GM12878 (cell line): ENCODE measurements at regions not wholly inside any gene's neighbourhood (a gene's known extent, or its start where the extent isn't known, plus 50 kb on each side); places are given as distances from the start of the nearest gene placed in this dataset.

Experiments used
- ATAC-seq: fragments of 200-7000 bp; cut with Tn5 transposase; 3 replicates; pipeline ENCODE4 v1.9.1; 2020; ENCODE audit warnings: mild to moderate bottlenecking, moderate library complexity
- BruUV-seq: library from RNA; stranded (reverse); fragments of 400-500 nt; replicated peaks from 2 replicates; lab custom pipeline; 2021; lab: Mats Ljungman, UMichigan
- CTCF ChIA-PET: fragments of 300-600 bp; sonication (Branson Sonifier 250); formaldehyde crosslinking; extraction: SDS; loops from one replicate; lab custom pipeline; 2021; ENCODE audit warnings: inconsistent platforms; lab: Yijun Ruan, JAX
- POLR2A ChIA-PET: fragments of 350-600 bp; formaldehyde crosslinking; extraction: SDS; loops from one replicate; lab custom pipeline; 2021; ENCODE audit warnings: inconsistent platforms; lab: Charles Lee
- RAD21 ChIA-PET: fragments of 300-600 bp; sonication (Branson Sonifier 250); formaldehyde crosslinking; loops from one replicate; lab custom pipeline; 2023; ENCODE audit warnings: antibody characterized with exemption; ENCODE audit not compliant: unreplicated experiment; lab: Charles Lee
- SMC1A ChIA-PET: fragments of 300-600 bp; sonication (Branson Sonifier 250); formaldehyde crosslinking; loops from one replicate; lab custom pipeline; 2023; ENCODE audit not compliant: unreplicated experiment, uncharacterized antibody; lab: Charles Lee
- DNase-seq: peaks from one replicate; pipeline ENCODE4 v3.0.0-alpha.2; 2011; ENCODE audit warnings: low read depth, low spot score
- FAIRE-seq: peaks from 3 replicates; lab custom pipeline; 2011; peaks lifted over from hg19 to GRCh38; lab: Jason Lieb, UNC
- H2AFZ ChIP-seq: 2 replicates; pipeline ENCODE4 v1.6.0; 2011; ENCODE audit warnings: low read depth, low read length, control low read depth; ENCODE audit not compliant: control insufficient read depth
- H3K27ac ChIP-seq: 2 replicates; pipeline ENCODE4 v1.5.1; 2011; ENCODE audit warnings: control low read depth; ENCODE audit not compliant: control insufficient read depth, insufficient read depth
- H3K27me3 ChIP-seq, 2 experiments: replicated peaks in 1 of 2; 2 replicates each; pipeline versions ENCODE4 v1.6.0 to v1.6.1; 2011; ENCODE audit warnings: low read length in 1 of 2; ENCODE audit not compliant: control insufficient read depth in 2 of 2, insufficient read depth in 2 of 2
- H3K36me3 ChIP-seq, 2 experiments: 2 replicates each; pipeline ENCODE4 v1.5.1; 2011; ENCODE audit warnings: low read length in 1 of 2; ENCODE audit not compliant: control insufficient read depth in 2 of 2, insufficient read depth in 2 of 2
- H3K4me1 ChIP-seq: 2 replicates; pipeline ENCODE4 v1.6.1; 2011; ENCODE audit warnings: mild to moderate bottlenecking, low read length, moderate library complexity, mixed read lengths; ENCODE audit not compliant: control insufficient read depth, insufficient read depth
- H3K4me2 ChIP-seq: 2 replicates; pipeline ENCODE4 v1.6.0; 2011; ENCODE audit warnings: control low read depth; ENCODE audit not compliant: control insufficient read depth, insufficient read depth
- H3K4me3 ChIP-seq: fragments of 200-600 bp; sonication (generic); 2 replicates; pipeline ENCODE4 v1.5.1; 2016
- H3K79me2 ChIP-seq: 2 replicates; pipeline ENCODE4 v1.6.0; 2011; ENCODE audit warnings: low read length; ENCODE audit not compliant: control insufficient read depth, insufficient read depth
- H3K9ac ChIP-seq: 2 replicates; pipeline ENCODE4 v1.8.0; 2011; ENCODE audit warnings: low read length, control low read depth, mixed read lengths; ENCODE audit not compliant: control insufficient read depth, insufficient read depth
- H3K9me3 ChIP-seq: replicated peaks from 3 replicates; pipeline ENCODE4 v1.5.1; 2011; ENCODE audit warnings: mild to moderate bottlenecking, low read length; ENCODE audit not compliant: control insufficient read depth, insufficient read depth
- H4K20me1 ChIP-seq: 2 replicates; pipeline ENCODE4 v1.6.0; 2011; ENCODE audit not compliant: control insufficient read depth, insufficient read depth
- KAT2A ChIP-seq: conservative IDR thresholded peaks from 2 replicates; pipeline ENCODE4 v1.6.1; 2011; ENCODE audit warnings: low read depth, low read length; ENCODE audit not compliant: control insufficient read depth
- NFYA ChIP-seq: IDR thresholded peaks from 2 replicates; pipeline ENCODE4 v1.6.1; 2011; ENCODE audit warnings: low read depth, mild to moderate bottlenecking, low read length, improper control_type of control experiment, borderline replicate concordance
- NR2F1 ChIP-seq: fragments of 450-650 bp; conservative IDR thresholded peaks from 2 replicates; pipeline ENCODE4 v1.6.1; 2017; ENCODE audit warnings: mild to moderate bottlenecking
- PAX8 ChIP-seq: fragments of 450-650 bp; IDR thresholded peaks from 2 replicates; pipeline ENCODE4 v1.6.1; 2017; ENCODE audit warnings: mild to moderate bottlenecking, moderate library complexity
- YY1 ChIP-seq: IDR thresholded peaks from 2 replicates; pipeline ENCODE4 v1.6.1; 2011; ENCODE audit warnings: low read depth, mild to moderate bottlenecking, low read length
- ZNF207 ChIP-seq: fragments of 450-650 bp; IDR thresholded peaks from 2 replicates; pipeline ENCODE4 v1.6.1; 2014; ENCODE audit warnings: antibody characterized with exemption, mild to moderate bottlenecking, borderline replicate concordance
- ZNF217 ChIP-seq: fragments of 450-650 bp; IDR thresholded peaks from 2 replicates; pipeline ENCODE4 v1.6.1; 2017; ENCODE audit warnings: antibody characterized with exemption, mild to moderate bottlenecking
- ZNF274 ChIP-seq: IDR thresholded peaks from one replicate; pipeline ENCODE4 v1.8.0; 2011; ENCODE audit not compliant: insufficient read length, insufficient read depth
- ZNF384 ChIP-seq: IDR thresholded peaks from 2 replicates; pipeline ENCODE4 v1.6.1; 2012; ENCODE audit warnings: low read depth, mild to moderate bottlenecking, low read length, improper control_type of control experiment, borderline replicate concordance
- WGBS: methylation state at CpG from one replicate; pipeline ENCODE4 v1.1.6; 2016; ENCODE audit warnings: low lambda C conversion rate; ENCODE audit not compliant: insufficient replicate concordance, insufficient coverage; ENCODE audit errors: missing lambda C conversion rate; 5-methylcytosine and 5-hydroxymethylcytosine counted together
- in situ Hi-C: fragments of 300-500 bp; cut with MboI; formaldehyde crosslinking; loops from 9 replicates; pipeline ENCODE4 v1.14.3; 2018; ENCODE audit warnings: mixed read lengths
- intact Hi-C: fragments of 100-400 bp; cut with micrococcal nuclease; formaldehyde crosslinking; loops from one replicate; pipeline ENCODE4 v1.14.2; 2022; ENCODE audit not compliant: unreplicated experiment
- TF ChIP-seq, protein P1 (sequence below): fragments of 450-650 bp; IDR thresholded peaks from 2 replicates; pipeline ENCODE4 v1.6.1; 2016; ENCODE audit warnings: mild to moderate bottlenecking
- TF ChIP-seq, protein P2 (sequence below): fragments of 450-650 bp; formaldehyde crosslinking; IDR thresholded peaks from 2 replicates; pipeline ENCODE4 v1.5.0; 2022; ENCODE audit warnings: mild to moderate bottlenecking, missing genetic modification characterization

DNA sequence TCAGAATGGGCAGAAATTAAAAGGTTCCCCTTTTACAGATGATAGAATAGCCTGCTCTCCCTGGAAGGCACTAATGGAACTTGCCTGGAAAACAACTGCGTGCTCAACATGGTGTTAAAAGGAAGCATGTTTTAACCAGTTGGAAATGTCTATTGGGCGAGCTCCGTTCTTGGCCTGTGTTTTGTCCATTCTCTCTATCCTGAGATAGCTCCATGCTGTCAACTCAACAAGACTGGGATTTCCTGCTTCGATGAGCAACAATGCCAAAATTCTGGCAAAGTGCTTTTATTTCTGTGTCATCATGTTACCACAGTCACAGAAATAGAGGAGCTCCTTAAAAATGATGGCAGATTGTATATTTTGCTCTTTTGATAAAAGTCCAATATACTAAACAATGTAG, 198.3 kb downstream of the PLK2 start:
- Histone ChIP-seq H3K9me3 (no peaks in the 10 kb centered on the region), H4K20me1 (no peaks in the 10 kb centered on the region), H3K9ac (no peak overlapping the region), H2AFZ (no peak overlapping the region), H3K27me3 (no peaks in the 10 kb centered on the region), H3K4me1 (no peaks in the 10 kb centered on the region), H3K27ac (no peak overlapping the region), H3K79me2 (no peaks in the 10 kb centered on the region), H3K36me3 (no peaks in the 10 kb centered on the region), H3K4me3 (no peak overlapping the region), H3K4me2 (no peak overlapping the region)
- intact Hi-C loops (no loop called here), in situ Hi-C loops (no loop called here)
- no peak for TF ChIP-seq PAX8
- TF ChIP-seq ZNF207, result no peak
- TF ChIP-seq ZNF274, result no peak
- DNase-seq (no peak), FAIRE-seq (no peak), ATAC-seq (no peak)
- WGBS, result 7% methylated on average over 4 of the region's 4 CpGs
- SMC1A ChIA-PET, result no interaction called here
- CTCF ChIA-PET, result no interaction called here
- no TSS peak for BruUV-seq
- POLR2A ChIA-PET, result no interaction called here
- RAD21 ChIA-PET, result no interaction called here

DNA sequence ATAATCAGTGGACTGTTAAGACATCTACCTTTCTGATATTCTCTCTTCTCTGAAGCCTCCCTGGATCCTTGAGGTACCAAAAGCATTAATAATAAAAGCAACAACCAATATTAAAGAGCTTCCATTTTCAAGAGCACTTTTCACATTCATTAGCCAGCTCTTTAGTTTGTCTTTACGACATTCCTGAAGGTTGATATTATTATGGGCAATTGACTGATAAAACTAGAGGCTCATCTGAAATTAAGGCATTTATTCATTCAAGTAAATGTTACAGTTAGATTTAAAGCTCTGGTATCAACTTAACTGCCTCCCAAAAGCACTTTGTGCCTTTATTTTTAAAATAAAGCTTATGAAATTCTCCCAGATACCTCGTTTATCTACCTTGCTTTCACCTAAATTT, 199.6 kb downstream of the PLK2 start:
- BruUV-seq, result no TSS peak
- SMC1A ChIA-PET, result interaction anchor here (0.6 kb wide), 1 partner anchor 141 kb away, joined by 3 read pairs; no protein-coding TSS in a partner anchor
- TF ChIP-seq YY1 (no peak), NFYA (no peak), NR2F1 (no peak), KAT2A (no peak), ZNF217 (no peak), ZNF384 (no peak)
- TF ChIP-seq, protein P1, sequence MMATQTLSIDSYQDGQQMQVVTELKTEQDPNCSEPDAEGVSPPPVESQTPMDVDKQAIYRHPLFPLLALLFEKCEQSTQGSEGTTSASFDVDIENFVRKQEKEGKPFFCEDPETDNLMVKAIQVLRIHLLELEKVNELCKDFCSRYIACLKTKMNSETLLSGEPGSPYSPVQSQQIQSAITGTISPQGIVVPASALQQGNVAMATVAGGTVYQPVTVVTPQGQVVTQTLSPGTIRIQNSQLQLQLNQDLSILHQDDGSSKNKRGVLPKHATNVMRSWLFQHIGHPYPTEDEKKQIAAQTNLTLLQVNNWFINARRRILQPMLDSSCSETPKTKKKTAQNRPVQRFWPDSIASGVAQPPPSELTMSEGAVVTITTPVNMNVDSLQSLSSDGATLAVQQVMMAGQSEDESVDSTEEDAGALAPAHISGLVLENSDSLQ, result no peak
- TF ChIP-seq, protein P2, sequence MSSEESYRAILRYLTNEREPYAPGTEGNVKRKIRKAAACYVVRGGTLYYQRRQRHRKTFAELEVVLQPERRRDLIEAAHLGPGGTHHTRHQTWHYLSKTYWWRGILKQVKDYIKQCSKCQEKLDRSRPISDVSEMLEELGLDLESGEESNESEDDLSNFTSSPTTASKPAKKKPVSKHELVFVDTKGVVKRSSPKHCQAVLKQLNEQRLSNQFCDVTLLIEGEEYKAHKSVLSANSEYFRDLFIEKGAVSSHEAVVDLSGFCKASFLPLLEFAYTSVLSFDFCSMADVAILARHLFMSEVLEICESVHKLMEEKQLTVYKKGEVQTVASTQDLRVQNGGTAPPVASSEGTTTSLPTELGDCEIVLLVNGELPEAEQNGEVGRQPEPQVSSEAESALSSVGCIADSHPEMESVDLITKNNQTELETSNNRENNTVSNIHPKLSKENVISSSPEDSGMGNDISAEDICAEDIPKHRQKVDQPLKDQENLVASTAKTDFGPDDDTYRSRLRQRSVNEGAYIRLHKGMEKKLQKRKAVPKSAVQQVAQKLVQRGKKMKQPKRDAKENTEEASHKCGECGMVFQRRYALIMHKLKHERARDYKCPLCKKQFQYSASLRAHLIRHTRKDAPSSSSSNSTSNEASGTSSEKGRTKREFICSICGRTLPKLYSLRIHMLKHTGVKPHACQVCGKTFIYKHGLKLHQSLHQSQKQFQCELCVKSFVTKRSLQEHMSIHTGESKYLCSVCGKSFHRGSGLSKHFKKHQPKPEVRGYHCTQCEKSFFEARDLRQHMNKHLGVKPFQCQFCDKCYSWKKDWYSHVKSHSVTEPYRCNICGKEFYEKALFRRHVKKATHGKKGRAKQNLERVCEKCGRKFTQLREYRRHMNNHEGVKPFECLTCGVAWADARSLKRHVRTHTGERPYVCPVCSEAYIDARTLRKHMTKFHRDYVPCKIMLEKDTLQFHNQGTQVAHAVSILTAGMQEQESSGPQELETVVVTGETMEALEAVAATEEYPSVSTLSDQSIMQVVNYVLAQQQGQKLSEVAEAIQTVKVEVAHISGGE, result no peak

More for the DNA sequence above, 199.6 kb downstream of the PLK2 start:
- intact Hi-C loops (no loop called here), in situ Hi-C loops (no loop called here)
- no peak overlapping the region for H2AFZ ChIP-seq
- H3K4me3 ChIP-seq, result no peak overlapping the region
- H3K27me3 ChIP-seq, result no peaks in the 10 kb centered on the region
- H3K9ac ChIP-seq, result no peak overlapping the region
- H3K79me2 ChIP-seq, result no peaks in the 10 kb centered on the region
- POLR2A ChIA-PET, result no interaction called here
- FAIRE-seq (no peak), ATAC-seq (no peak), DNase-seq (no peak)
- 41% methylated on average over 2 of the region's 2 CpGs for WGBS
- CTCF ChIA-PET, result interaction anchor here (0.6 kb wide), 1 partner anchor 377 kb away, joined by 3 read pairs; no protein-coding TSS in a partner anchor
- H3K36me3 ChIP-seq, result no peaks in the 10 kb centered on the region
- H3K4me1 ChIP-seq, result no peaks in the 10 kb centered on the region
- H3K9me3 ChIP-seq, result no peaks in the 10 kb centered on the region
- no peaks in the 10 kb centered on the region for H4K20me1 ChIP-seq
- no peak overlapping the region for H3K27ac ChIP-seq
- RAD21 ChIA-PET, result interaction anchor here (0.7 kb wide), 1 partner anchor 104 kb away, joined by 3 read pairs; no protein-coding TSS in a partner anchor
- H3K4me2 ChIP-seq, result no peak overlapping the region
